ENCODE measurements at regions not wholly inside any gene's neighbourhood (a gene's known extent, or its start where the extent isn't known, plus 50 kb on each side); places are given as distances from the start of the nearest gene placed in this dataset.

GRCh38 chr22:27400811-27401210 lies 400.7 kb downstream of the MN1 start:
- H3K9me3 ChIP-seq (ENCODE audit: control insufficient read depth in 2 of 2, insufficient read depth in 1 of 2, low read depth in 1 of 2, low read length in 1 of 2) = peaks cover 0 to 13% of the 10 kb centered on the region in 2 donors
- H3K27me3 ChIP-seq (ENCODE audit: control insufficient read depth in 3 of 3, insufficient read depth in 3 of 3, low read length in 3 of 3) = peaks cover 0 to 11% (median 0%) of the 10 kb centered on the region in 3 donors
- no peaks in the 10 kb centered on the region for H3K4me1 ChIP-seq (ENCODE audit: control insufficient read depth in 3 of 3, insufficient read depth in 2 of 3, low read depth in 1 of 3, low read length in 2 of 3)
- 0% methylated on average over 1 of the region's 1 CpG for WGBS, 3 donors
- no peak overlapping the region for H3K27ac ChIP-seq (ENCODE audit: low read depth in 1 of 3, low read length in 2 of 3)
- H3K36me3 ChIP-seq (ENCODE audit: control insufficient read depth in 3 of 3, insufficient read depth in 2 of 3, low read depth in 1 of 3, low read length in 3 of 3) = no peaks in the 10 kb centered on the region
- no peak for FAIRE-seq
- no peak overlapping the region for H3K4me3 ChIP-seq (ENCODE audit: low read depth in 1 of 3, low read length in 3 of 3)
- no peak for DNase-seq

- no peak for DNase-seq
- no peak for FAIRE-seq
- Histone ChIP-seq H3K36me3 (ENCODE audit: control insufficient read depth in 3 of 3, insufficient read depth in 2 of 3, low read depth in 1 of 3, low read length in 3 of 3) (no peaks in the 10 kb centered on the region), H3K9me3 (ENCODE audit: control insufficient read depth in 2 of 2, insufficient read depth in 1 of 2, low read depth in 1 of 2, low read length in 1 of 2) (peaks cover 0 to 13% of the 10 kb centered on the region in 2 donors), H3K4me3 (ENCODE audit: low read depth in 1 of 3, low read length in 3 of 3) (no peak overlapping the region), H3K27me3 (ENCODE audit: control insufficient read depth in 3 of 3, insufficient read depth in 3 of 3, low read length in 3 of 3) (peaks cover 0 to 11% (median 0%) of the 10 kb centered on the region in 3 donors), H3K4me1 (ENCODE audit: control insufficient read depth in 3 of 3, insufficient read depth in 2 of 3, low read depth in 1 of 3, low read length in 2 of 3) (no peaks in the 10 kb centered on the region), H3K27ac (ENCODE audit: low read depth in 1 of 3, low read length in 2 of 3) (no peak overlapping the region)
- 60 to 78% (median 70%) methylated on average over 3 of the region's 3 CpGs for WGBS, 3 donors
These were observed 400.2 kb downstream of the MN1 start for GRCh38 chr22:27401321-27401720.

- WGBS, 3 donors = 54 to 78% (median 65%) methylated on average over 5 of the region's 5 CpGs
- H3K27ac ChIP-seq (ENCODE audit: low read depth in 1 of 3, low read length in 2 of 3) = no peak overlapping the region
These were observed 397.1 kb downstream of the MN1 start for GRCh38 chr22:27404441-27404840.

DNA sequence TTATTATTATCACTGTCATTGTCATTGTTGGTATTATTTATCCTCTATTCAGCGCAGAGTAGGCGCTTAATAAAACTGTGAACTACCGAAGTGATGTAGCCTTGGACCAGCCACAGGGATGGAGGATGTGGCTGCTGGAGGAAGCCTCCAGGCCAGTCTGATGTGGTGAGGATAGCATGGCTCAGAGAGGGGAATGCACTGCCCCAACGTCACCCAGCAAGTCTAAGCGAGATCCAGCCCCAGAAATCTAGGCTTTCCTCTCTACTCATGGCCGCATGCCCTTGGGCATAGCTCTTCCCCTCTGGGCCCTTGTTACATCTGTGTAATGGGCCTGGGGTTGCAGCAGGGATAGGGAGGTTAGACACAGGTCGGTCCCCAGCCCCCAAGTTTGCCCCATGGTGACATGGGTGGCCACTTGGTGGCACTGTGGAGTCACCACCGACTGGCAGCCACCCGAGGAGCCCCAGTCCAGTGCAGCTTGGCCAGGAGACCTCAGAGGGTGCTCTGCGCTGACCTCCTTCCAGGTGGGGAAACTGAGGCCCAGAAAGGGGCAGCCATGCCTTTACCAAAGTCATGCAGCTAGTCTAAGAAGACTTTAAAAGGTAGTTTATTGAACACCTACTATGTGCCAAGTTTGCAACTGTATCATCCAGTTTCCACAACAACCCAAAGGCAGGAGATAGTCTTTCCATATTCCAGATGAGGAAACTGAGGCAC lies 395.7 kb downstream of the MN1 start:
- Histone ChIP-seq H3K36me3 (ENCODE audit: control insufficient read depth in 3 of 3, insufficient read depth in 2 of 3, low read depth in 1 of 3, low read length in 3 of 3) (no peaks in the 10 kb centered on the region), H3K4me1 (ENCODE audit: control insufficient read depth in 3 of 3, insufficient read depth in 2 of 3, low read depth in 1 of 3, low read length in 2 of 3) (no peaks in the 10 kb centered on the region), H3K9me3 (ENCODE audit: control insufficient read depth in 2 of 2, insufficient read depth in 1 of 2, low read depth in 1 of 2, low read length in 1 of 2) (peaks cover 0 to 13% of the 10 kb centered on the region in 2 donors), H3K4me3 (ENCODE audit: low read depth in 1 of 3, low read length in 3 of 3) (no peak overlapping the region), H3K27me3 (ENCODE audit: control insufficient read depth in 3 of 3, insufficient read depth in 3 of 3, low read length in 3 of 3) (no peaks in the 10 kb centered on the region), H3K27ac (ENCODE audit: low read depth in 1 of 3, low read length in 2 of 3) (no peak overlapping the region)
- peak; percentile 19 to 63 for DNase-seq
- FAIRE-seq = no peak
- WGBS, 3 donors = 52 to 62% (median 57%) methylated on average over 10 of the region's 10 CpGs

More at GRCh38 chr22:27404441-27404840, 397.1 kb downstream of the MN1 start:
- Histone ChIP-seq H3K4me1 (ENCODE audit: control insufficient read depth in 3 of 3, insufficient read depth in 2 of 3, low read depth in 1 of 3, low read length in 2 of 3) (no peaks in the 10 kb centered on the region), H3K9me3 (ENCODE audit: control insufficient read depth in 2 of 2, insufficient read depth in 1 of 2, low read depth in 1 of 2, low read length in 1 of 2) (peaks cover 0 to 13% of the 10 kb centered on the region in 2 donors), H3K36me3 (ENCODE audit: control insufficient read depth in 3 of 3, insufficient read depth in 2 of 3, low read depth in 1 of 3, low read length in 3 of 3) (no peaks in the 10 kb centered on the region), H3K27me3 (ENCODE audit: control insufficient read depth in 3 of 3, insufficient read depth in 3 of 3, low read length in 3 of 3) (peaks cover 0 to 5% (median 0%) of the 10 kb centered on the region in 3 donors), H3K4me3 (ENCODE audit: low read depth in 1 of 3, low read length in 3 of 3) (no peak overlapping the region)
- DNase-seq (no peak), FAIRE-seq (no peak)

- Histone ChIP-seq H3K27me3 (ENCODE audit: control insufficient read depth in 3 of 3, insufficient read depth in 3 of 3, low read length in 3 of 3) (no peaks in the 10 kb centered on the region), H3K9me3 (ENCODE audit: control insufficient read depth in 2 of 2, insufficient read depth in 1 of 2, low read depth in 1 of 2, low read length in 1 of 2) (peaks cover 0 to 13% of the 10 kb centered on the region in 2 donors), H3K4me1 (ENCODE audit: control insufficient read depth in 3 of 3, insufficient read depth in 2 of 3, low read depth in 1 of 3, low read length in 2 of 3) (no peaks in the 10 kb centered on the region), H3K36me3 (ENCODE audit: control insufficient read depth in 3 of 3, insufficient read depth in 2 of 3, low read depth in 1 of 3, low read length in 3 of 3) (no peaks in the 10 kb centered on the region), H3K27ac (ENCODE audit: low read depth in 1 of 3, low read length in 2 of 3) (no peak overlapping the region), H3K4me3 (ENCODE audit: low read depth in 1 of 3, low read length in 3 of 3) (no peak overlapping the region)
- 88 to 96% (median 96%) methylated on average over 2 of the region's 2 CpGs for WGBS, 3 donors
- no peak for DNase-seq
- no peak for FAIRE-seq
These were observed 395.1 kb downstream of the MN1 start for GRCh38 chr22:27406389-27406861.

- Histone ChIP-seq H3K9me3 (ENCODE audit: control insufficient read depth in 2 of 2, insufficient read depth in 1 of 2, low read depth in 1 of 2, low read length in 1 of 2) (peaks cover 0 to 12% of the 10 kb centered on the region in 2 donors), H3K4me1 (ENCODE audit: control insufficient read depth in 3 of 3, insufficient read depth in 2 of 3, low read depth in 1 of 3, low read length in 2 of 3) (no peaks in the 10 kb centered on the region), H3K27me3 (ENCODE audit: control insufficient read depth in 3 of 3, insufficient read depth in 3 of 3, low read length in 3 of 3) (no peaks in the 10 kb centered on the region), H3K27ac (ENCODE audit: low read depth in 1 of 3, low read length in 2 of 3) (no peak overlapping the region), H3K4me3 (ENCODE audit: low read depth in 1 of 3, low read length in 3 of 3) (no peak overlapping the region), H3K36me3 (ENCODE audit: control insufficient read depth in 3 of 3, insufficient read depth in 2 of 3, low read depth in 1 of 3, low read length in 3 of 3) (no peaks in the 10 kb centered on the region)
- WGBS, 3 donors = 72 to 77% (median 75%) methylated on average over 14 of the region's 14 CpGs
- DNase-seq (no peak), FAIRE-seq (no peak)
These were observed 394.1 kb downstream of the MN1 start for GRCh38 chr22:27407369-27407985.

DNA sequence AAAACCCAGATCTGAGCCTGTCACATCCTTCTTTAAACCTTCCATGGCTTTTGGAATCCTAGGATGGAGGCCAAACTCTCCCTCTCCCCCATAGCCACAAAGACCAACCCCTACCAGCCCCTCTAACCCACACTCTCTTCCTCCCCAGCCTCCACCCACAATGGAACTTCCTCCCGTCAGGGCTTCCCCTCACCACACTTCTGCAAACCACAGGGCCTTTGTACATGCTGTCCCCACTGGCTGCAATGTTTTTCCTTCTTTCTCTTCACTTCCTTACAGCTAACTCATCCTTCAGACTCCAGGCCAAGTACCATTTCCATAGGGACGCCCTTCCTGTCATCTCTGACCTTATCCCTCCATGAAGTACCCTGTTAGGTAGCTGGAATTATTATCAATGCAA lies 393.5 kb downstream of the MN1 start:
- DNase-seq = no peak
- FAIRE-seq = no peak
- H3K4me1 ChIP-seq (ENCODE audit: control insufficient read depth in 3 of 3, insufficient read depth in 2 of 3, low read depth in 1 of 3, low read length in 2 of 3) = no peaks in the 10 kb centered on the region
- WGBS, 3 donors = 59 to 81% (median 70%) methylated on average over 2 of the region's 2 CpGs
- H3K27me3 ChIP-seq (ENCODE audit: control insufficient read depth in 3 of 3, insufficient read depth in 3 of 3, low read length in 3 of 3) = no peaks in the 10 kb centered on the region
- no peaks in the 10 kb centered on the region for H3K36me3 ChIP-seq (ENCODE audit: control insufficient read depth in 3 of 3, insufficient read depth in 2 of 3, low read depth in 1 of 3, low read length in 3 of 3)
- no peak overlapping the region for H3K4me3 ChIP-seq (ENCODE audit: low read depth in 1 of 3, low read length in 3 of 3)
- H3K9me3 ChIP-seq (ENCODE audit: control insufficient read depth in 2 of 2, insufficient read depth in 1 of 2, low read depth in 1 of 2, low read length in 1 of 2) = peaks cover 0 to 7% of the 10 kb centered on the region in 2 donors
- H3K27ac ChIP-seq (ENCODE audit: low read depth in 1 of 3, low read length in 2 of 3) = no peak overlapping the region

DNA sequence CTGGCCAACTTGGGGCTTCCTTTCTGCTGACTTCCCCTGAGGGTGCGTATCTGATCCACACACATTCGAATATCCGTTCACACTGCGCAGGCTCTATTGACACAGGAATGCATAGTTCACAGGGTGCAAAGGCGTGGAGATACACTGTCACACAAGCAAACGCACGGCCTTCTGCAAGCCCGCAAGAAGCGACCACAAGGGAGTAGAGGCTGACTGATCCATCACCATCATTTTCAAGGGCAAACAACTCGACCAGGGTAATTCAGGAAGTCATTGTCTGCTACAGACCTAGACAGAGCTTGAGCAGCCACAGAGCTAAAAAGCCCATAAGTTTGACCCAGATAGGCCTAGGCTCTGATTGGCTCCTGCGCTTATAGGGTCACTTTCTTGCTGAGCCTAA lies 392.3 kb downstream of the MN1 start:
- H3K36me3 ChIP-seq (ENCODE audit: control insufficient read depth in 3 of 3, insufficient read depth in 2 of 3, low read depth in 1 of 3, low read length in 3 of 3) = no peaks in the 10 kb centered on the region
- 72 to 80% (median 76%) methylated on average over 11 of the region's 11 CpGs for WGBS, 3 donors
- no peaks in the 10 kb centered on the region for H3K27me3 ChIP-seq (ENCODE audit: control insufficient read depth in 3 of 3, insufficient read depth in 3 of 3, low read length in 3 of 3)
- no peak overlapping the region for H3K27ac ChIP-seq (ENCODE audit: low read depth in 1 of 3, low read length in 2 of 3)
- H3K4me3 ChIP-seq (ENCODE audit: low read depth in 1 of 3, low read length in 3 of 3) = no peak overlapping the region
- DNase-seq = no peak
- peaks cover 0 to 4% of the 10 kb centered on the region in 2 donors for H3K9me3 ChIP-seq (ENCODE audit: control insufficient read depth in 2 of 2, insufficient read depth in 1 of 2, low read depth in 1 of 2, low read length in 1 of 2)
- FAIRE-seq = no peak
- no peaks in the 10 kb centered on the region for H3K4me1 ChIP-seq (ENCODE audit: control insufficient read depth in 3 of 3, insufficient read depth in 2 of 3, low read depth in 1 of 3, low read length in 2 of 3)
